ENCODE measurements at regions not wholly inside any gene's neighbourhood (a gene's known extent, or its start where the extent isn't known, plus 50 kb on each side); places are given as distances from the start of the nearest gene placed in this dataset.
A peak's percentile ranks its signal among the peaks of the same experiment; 100 is the strongest.

DNA sequence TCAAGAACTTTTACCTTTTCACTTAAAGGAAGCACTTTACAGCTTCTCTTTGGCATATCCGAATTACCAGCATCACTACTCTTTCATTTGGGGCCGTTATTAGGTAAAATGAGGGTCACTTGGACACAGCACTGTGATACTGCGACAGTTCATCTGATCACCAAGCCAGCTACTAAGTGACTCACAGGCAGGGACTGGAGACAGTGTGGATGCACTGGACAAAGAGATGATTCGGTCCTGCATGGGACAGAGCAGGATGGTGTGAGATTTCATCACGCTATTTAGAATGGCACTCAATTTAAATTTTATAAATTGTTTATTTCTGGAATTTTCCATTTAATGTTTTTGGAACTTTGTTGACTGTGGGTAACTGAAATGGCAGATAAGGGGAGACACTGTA is 166.9 kb upstream of the IL12A start:
- no peak for DNase-seq (ENCODE audit: extremely low spot score, unreplicated experiment)
- Mint-ChIP-seq H3K36me3 (ENCODE audit: unreplicated experiment) (no peaks in the 10 kb centered on the region), H3K27me3 (ENCODE audit: unreplicated experiment) (no peaks in the 10 kb centered on the region), H3K27ac (ENCODE audit: unreplicated experiment) (no peak overlapping the region), H3K4me1 (ENCODE audit: unreplicated experiment) (peaks cover 43% of the 10 kb centered on the region), H3K9me3 (ENCODE audit: unreplicated experiment) (no peaks in the 10 kb centered on the region), H3K4me3 (ENCODE audit: unreplicated experiment) (no peak overlapping the region)
- TF ChIP-seq, protein P1, sequence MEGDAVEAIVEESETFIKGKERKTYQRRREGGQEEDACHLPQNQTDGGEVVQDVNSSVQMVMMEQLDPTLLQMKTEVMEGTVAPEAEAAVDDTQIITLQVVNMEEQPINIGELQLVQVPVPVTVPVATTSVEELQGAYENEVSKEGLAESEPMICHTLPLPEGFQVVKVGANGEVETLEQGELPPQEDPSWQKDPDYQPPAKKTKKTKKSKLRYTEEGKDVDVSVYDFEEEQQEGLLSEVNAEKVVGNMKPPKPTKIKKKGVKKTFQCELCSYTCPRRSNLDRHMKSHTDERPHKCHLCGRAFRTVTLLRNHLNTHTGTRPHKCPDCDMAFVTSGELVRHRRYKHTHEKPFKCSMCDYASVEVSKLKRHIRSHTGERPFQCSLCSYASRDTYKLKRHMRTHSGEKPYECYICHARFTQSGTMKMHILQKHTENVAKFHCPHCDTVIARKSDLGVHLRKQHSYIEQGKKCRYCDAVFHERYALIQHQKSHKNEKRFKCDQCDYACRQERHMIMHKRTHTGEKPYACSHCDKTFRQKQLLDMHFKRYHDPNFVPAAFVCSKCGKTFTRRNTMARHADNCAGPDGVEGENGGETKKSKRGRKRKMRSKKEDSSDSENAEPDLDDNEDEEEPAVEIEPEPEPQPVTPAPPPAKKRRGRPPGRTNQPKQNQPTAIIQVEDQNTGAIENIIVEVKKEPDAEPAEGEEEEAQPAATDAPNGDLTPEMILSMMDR (IDR thresholded peaks at IDR 0.05): no peak

DNA sequence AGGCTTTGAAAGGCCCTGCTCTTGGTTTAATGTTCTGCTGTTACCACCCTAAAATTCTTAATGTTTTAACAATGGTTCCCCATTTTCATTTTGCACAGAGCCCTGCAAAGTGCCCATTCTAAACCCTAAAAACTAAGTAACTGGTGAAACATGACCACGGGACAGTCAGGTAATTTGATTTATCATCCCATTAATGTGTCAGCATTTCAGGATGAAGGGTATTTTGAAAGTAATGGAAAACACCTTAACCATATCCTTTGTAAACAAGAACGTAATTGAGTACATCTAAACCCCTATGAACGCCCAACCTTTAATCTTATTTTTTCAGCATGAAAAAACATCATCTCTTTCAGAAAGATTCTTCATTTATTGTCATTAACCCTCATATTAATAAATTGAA is 164.9 kb upstream of the IL12A start:
- Mint-ChIP-seq H3K36me3 (ENCODE audit: unreplicated experiment) (no peaks in the 10 kb centered on the region), H3K4me1 (ENCODE audit: unreplicated experiment) (peaks cover 40% of the 10 kb centered on the region), H3K27me3 (ENCODE audit: unreplicated experiment) (no peaks in the 10 kb centered on the region), H3K9me3 (ENCODE audit: unreplicated experiment) (no peaks in the 10 kb centered on the region), H3K4me3 (ENCODE audit: unreplicated experiment) (no peak overlapping the region), H3K27ac (ENCODE audit: unreplicated experiment) (peak overlapping the region; percentile 54)
- DNase-seq (ENCODE audit: extremely low spot score, unreplicated experiment): no peak
- TF ChIP-seq, protein P1 (IDR thresholded peaks at IDR 0.05): no peak

DNA sequence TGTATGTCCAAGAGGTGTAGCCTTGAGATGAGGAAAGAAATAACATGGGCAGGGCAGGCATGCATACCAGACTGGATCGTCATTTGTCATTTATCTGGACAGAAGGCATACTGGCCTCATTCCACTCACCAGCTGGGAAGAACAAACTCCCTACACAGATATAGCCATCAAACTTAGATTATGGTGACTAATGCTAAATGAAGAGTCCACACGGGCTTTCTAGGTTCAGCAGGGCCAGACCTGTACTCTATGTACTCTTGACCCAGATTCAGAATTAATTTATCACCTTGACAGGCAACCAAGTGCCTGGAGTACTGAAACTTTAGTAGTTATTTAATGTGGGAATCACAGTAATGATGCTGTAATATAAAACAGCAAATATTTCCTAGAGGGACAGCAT is 164.3 kb upstream of the IL12A start:
- H3K27ac Mint-ChIP-seq (ENCODE audit: unreplicated experiment): peak overlapping the region; percentile 54
- TF ChIP-seq, protein P1 (IDR thresholded peaks at IDR 0.05): no peak
- H3K36me3 Mint-ChIP-seq (ENCODE audit: unreplicated experiment): no peaks in the 10 kb centered on the region
- no peak overlapping the region for H3K4me3 Mint-ChIP-seq (ENCODE audit: unreplicated experiment)
- DNase-seq (ENCODE audit: extremely low spot score, unreplicated experiment): no peak
- no peaks in the 10 kb centered on the region for H3K9me3 Mint-ChIP-seq (ENCODE audit: unreplicated experiment)
- H3K4me1 Mint-ChIP-seq (ENCODE audit: unreplicated experiment): peaks cover 40% of the 10 kb centered on the region
- H3K27me3 Mint-ChIP-seq (ENCODE audit: unreplicated experiment): no peaks in the 10 kb centered on the region

DNA sequence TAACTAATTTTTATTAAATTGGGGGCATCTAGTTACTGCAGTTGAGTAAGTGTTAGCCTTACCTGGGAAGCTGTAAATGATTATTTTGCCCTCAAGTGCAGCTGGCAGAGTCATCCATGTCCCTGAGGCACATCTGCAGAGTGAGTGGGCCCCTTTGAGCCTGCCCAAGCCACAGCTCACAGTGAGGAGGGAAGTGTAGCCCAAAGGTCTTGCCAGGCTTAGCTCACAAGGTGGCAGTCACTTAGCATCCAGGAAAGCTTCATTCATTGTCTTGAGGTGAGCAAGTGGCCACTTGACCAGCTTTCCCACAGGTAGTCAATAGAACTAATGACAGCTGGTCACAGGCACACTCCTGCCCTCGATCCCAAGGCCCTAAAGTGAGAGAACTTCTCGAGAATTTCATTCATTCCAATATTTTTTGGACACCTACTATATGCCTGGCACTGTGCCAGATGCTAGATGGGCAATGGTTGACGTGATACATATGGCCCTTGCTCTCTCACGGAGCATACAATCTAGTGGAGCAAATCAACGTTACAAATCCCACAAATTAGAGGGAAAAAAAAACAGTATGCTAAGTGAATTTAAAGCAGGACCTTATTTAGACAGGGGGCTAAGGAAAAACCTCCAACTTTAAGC is 163.3 kb upstream of the IL12A start:
- no peaks in the 10 kb centered on the region for H3K36me3 Mint-ChIP-seq (ENCODE audit: unreplicated experiment)
- peak overlapping the region; percentile 54 for H3K27ac Mint-ChIP-seq (ENCODE audit: unreplicated experiment)
- H3K4me1 Mint-ChIP-seq (ENCODE audit: unreplicated experiment): peaks cover 41% of the 10 kb centered on the region
- no peaks in the 10 kb centered on the region for H3K9me3 Mint-ChIP-seq (ENCODE audit: unreplicated experiment)
- no peak overlapping the region for H3K4me3 Mint-ChIP-seq (ENCODE audit: unreplicated experiment)
- no peak for DNase-seq (ENCODE audit: extremely low spot score, unreplicated experiment)
- H3K27me3 Mint-ChIP-seq (ENCODE audit: unreplicated experiment): no peaks in the 10 kb centered on the region
- TF ChIP-seq, protein P1 (IDR thresholded peaks at IDR 0.05): no peak

DNA sequence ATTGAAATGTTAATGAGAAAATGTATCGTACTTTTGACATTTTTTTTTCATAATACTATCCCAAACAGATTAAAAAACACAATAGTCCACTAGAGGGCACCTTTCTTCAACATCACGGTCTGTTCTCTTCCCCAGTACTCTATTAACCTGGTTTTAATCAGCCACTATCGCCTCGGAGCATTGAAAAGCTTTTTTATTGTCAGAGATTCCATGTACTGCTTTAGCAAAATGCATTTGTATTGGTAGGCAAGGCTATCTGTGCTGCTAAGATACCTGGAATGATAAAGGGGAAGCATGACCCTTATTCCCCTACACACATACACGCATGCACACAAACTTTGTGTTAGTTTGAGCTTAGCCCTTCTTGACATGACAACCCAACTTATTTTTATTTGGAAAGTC is 160.1 kb upstream of the IL12A start:
- no peak overlapping the region for H3K4me3 Mint-ChIP-seq (ENCODE audit: unreplicated experiment)
- H3K4me1 Mint-ChIP-seq (ENCODE audit: unreplicated experiment): peaks cover 37% of the 10 kb centered on the region
- TF ChIP-seq, protein P1 (IDR thresholded peaks at IDR 0.05): peak; percentile 72
- DNase-seq (ENCODE audit: extremely low spot score, unreplicated experiment): no peak
- no peaks in the 10 kb centered on the region for H3K9me3 Mint-ChIP-seq (ENCODE audit: unreplicated experiment)
- no peaks in the 10 kb centered on the region for H3K27me3 Mint-ChIP-seq (ENCODE audit: unreplicated experiment)
- H3K36me3 Mint-ChIP-seq (ENCODE audit: unreplicated experiment): no peaks in the 10 kb centered on the region
- peak overlapping the region; percentile 46 for H3K27ac Mint-ChIP-seq (ENCODE audit: unreplicated experiment)
